H1 (cell line): ENCODE measurements at regions not wholly inside any gene's neighbourhood (a gene's known extent, or its start where the extent isn't known, plus 50 kb on each side); places are given as distances from the start of the nearest gene placed in this dataset.

ENCODE experiments used
- CEBPB ChIP-seq: IDR thresholded peaks from 2 replicates; pipeline ENCODE4 v1.6.1; 2012; ENCODE audit warnings: low read depth, low read length
- EP300 ChIP-seq, 2 experiments: IDR thresholded peaks; 1 replicate in 1 of 2; 2 replicates in 1 of 2; pipeline ENCODE4 v1.6.1; 2011 to 2012; ENCODE audit warnings: low read depth in 2 of 2, low read length in 2 of 2, mild to moderate bottlenecking in 2 of 2, borderline replicate concordance in 1 of 2, inconsistent platforms in 1 of 2, moderate library complexity in 1 of 2
- FOSL1 ChIP-seq: IDR thresholded peaks from 2 replicates; pipeline ENCODE4 v1.6.1; 2011; ENCODE audit warnings: mild to moderate bottlenecking, low read depth, low read length, moderate library complexity; ENCODE audit not compliant: insufficient read depth
- HDAC2 ChIP-seq, 2 experiments: fragments of 300-600 bp in 1 of 2; sonication (generic) in 1 of 2; IDR thresholded peaks; 2 replicates each; pipeline ENCODE4 v1.6.1; 2011 to 2012; ENCODE audit warnings: low read depth in 2 of 2, low read length in 2 of 2, mild to moderate bottlenecking in 2 of 2, moderate library complexity in 2 of 2, borderline replicate concordance in 1 of 2, inconsistent platforms in 1 of 2
- JUND ChIP-seq: IDR thresholded peaks from 2 replicates; pipeline ENCODE4 v1.6.1; 2011; ENCODE audit warnings: mild to moderate bottlenecking, improper control_type of control experiment, low read length
- KDM5A ChIP-seq: fragments of 200-600 bp; IDR thresholded peaks from 2 replicates; pipeline ENCODE4 v1.7.1; 2012; ENCODE audit warnings: mild to moderate bottlenecking, low read length, inconsistent platforms, mixed read lengths
- POLR2A ChIP-seq, 2 experiments: IDR thresholded peaks; 1 replicate in 1 of 2; 2 replicates in 1 of 2; pipeline ENCODE4 v1.6.1; 2011; ENCODE audit warnings: low read depth in 2 of 2, low read length in 2 of 2, mild to moderate bottlenecking in 2 of 2; ENCODE audit errors: control extremely low read depth in 1 of 2
- POLR2AphosphoS5 ChIP-seq: IDR thresholded peaks from 2 replicates; pipeline ENCODE4 v1.6.1; 2011; ENCODE audit warnings: low read depth, low read length
- RNF2 ChIP-seq: fragments of 200-900, 300-1000 bp; sonication (generic); IDR thresholded peaks from 2 replicates; pipeline ENCODE4 v1.7.1; 2016; ENCODE audit warnings: borderline replicate concordance, low read depth, mild to moderate bottlenecking, antibody characterized with exemption, low read length; ENCODE audit not compliant: poor library complexity, severe bottlenecking; ENCODE audit errors: missing control alignments
- SAP30 ChIP-seq: fragments of 300-600 bp; sonication (generic); IDR thresholded peaks from 2 replicates; pipeline ENCODE4 v1.7.1; 2012; ENCODE audit warnings: low read length, moderate library complexity, mild to moderate bottlenecking, inconsistent platforms; ENCODE audit not compliant: insufficient read depth, insufficient replicate concordance
- TBP ChIP-seq: IDR thresholded peaks from 2 replicates; pipeline ENCODE4 v1.6.1; 2011; ENCODE audit warnings: low read depth, low read length, improper control_type of control experiment
- YY1 ChIP-seq: IDR thresholded peaks from 2 replicates; pipeline ENCODE4 v1.6.1; 2011; ENCODE audit warnings: low read depth, mild to moderate bottlenecking, low read length
- TF ChIP-seq, protein P1 (sequence below): IDR thresholded peaks from 2 replicates; pipeline ENCODE4 v1.6.1; 2011; ENCODE audit warnings: low read length, improper control_type of control experiment
- TF ChIP-seq, protein P2 (sequence below), 3 experiments: IDR thresholded peaks; 1 replicate in 2 of 3; 2 replicates in 1 of 3; pipeline versions ENCODE4 v1.5.1 to v1.6.1; 2011; ENCODE audit warnings: low read length in 3 of 3, mild to moderate bottlenecking in 3 of 3, inconsistent platforms in 2 of 3, low read depth in 1 of 3, moderate library complexity in 1 of 3; ENCODE audit not compliant: insufficient read depth in 1 of 3; ENCODE audit errors: control extremely low read depth in 1 of 3

DNA sequence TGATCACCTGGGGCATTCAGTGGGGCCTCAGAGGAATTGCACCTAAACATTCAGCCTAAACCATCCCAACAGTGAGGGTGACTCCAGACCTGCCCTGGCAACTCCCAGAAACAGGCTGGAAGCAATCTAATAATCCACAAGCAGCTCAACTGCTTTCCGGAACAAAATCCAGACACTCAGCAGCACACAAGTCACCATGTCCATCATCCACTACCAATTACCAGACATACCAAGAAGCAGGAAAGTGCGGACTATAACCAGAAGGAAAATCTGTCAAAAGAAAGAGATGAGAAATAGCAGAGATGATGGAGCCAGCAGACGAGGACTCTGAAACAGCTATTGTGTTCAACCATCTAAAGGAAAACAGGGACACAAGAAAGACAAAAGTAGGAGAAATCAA lies 342.6 kb upstream of the ZMIZ1 start:
- TF ChIP-seq POLR2AphosphoS5 (no peak), RNF2 (no peak), EP300 (IDR thresholded peaks at IDR 0.05; ENCODE audit: borderline replicate concordance in 1 of 2, low read depth in 2 of 2, low read length in 2 of 2) (no peak), CEBPB (no peak), KDM5A (no peak), POLR2A (IDR thresholded peaks at IDR 0.05; ENCODE audit: control extremely low read depth in 1 of 2, low read depth in 2 of 2, low read length in 2 of 2) (no peak), FOSL1 (no peak), HDAC2 (IDR thresholded peaks at IDR 0.05; ENCODE audit: borderline replicate concordance in 1 of 2, low read depth in 2 of 2, low read length in 2 of 2) (no peak), TBP (no peak), SAP30 (no peak), JUND (no peak), YY1 (no peak)
- TF ChIP-seq, protein P1, sequence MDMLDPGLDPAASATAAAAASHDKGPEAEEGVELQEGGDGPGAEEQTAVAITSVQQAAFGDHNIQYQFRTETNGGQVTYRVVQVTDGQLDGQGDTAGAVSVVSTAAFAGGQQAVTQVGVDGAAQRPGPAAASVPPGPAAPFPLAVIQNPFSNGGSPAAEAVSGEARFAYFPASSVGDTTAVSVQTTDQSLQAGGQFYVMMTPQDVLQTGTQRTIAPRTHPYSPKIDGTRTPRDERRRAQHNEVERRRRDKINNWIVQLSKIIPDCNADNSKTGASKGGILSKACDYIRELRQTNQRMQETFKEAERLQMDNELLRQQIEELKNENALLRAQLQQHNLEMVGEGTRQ: no peak
- TF ChIP-seq, protein P2, sequence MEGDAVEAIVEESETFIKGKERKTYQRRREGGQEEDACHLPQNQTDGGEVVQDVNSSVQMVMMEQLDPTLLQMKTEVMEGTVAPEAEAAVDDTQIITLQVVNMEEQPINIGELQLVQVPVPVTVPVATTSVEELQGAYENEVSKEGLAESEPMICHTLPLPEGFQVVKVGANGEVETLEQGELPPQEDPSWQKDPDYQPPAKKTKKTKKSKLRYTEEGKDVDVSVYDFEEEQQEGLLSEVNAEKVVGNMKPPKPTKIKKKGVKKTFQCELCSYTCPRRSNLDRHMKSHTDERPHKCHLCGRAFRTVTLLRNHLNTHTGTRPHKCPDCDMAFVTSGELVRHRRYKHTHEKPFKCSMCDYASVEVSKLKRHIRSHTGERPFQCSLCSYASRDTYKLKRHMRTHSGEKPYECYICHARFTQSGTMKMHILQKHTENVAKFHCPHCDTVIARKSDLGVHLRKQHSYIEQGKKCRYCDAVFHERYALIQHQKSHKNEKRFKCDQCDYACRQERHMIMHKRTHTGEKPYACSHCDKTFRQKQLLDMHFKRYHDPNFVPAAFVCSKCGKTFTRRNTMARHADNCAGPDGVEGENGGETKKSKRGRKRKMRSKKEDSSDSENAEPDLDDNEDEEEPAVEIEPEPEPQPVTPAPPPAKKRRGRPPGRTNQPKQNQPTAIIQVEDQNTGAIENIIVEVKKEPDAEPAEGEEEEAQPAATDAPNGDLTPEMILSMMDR (IDR thresholded peaks at IDR 0.05; ENCODE audit: control extremely low read depth in 1 of 3, insufficient read depth in 1 of 3, low read depth in 1 of 3, low read length in 3 of 3): no peak
